Ecto neural progenitor cell (in vitro differentiated cells): ENCODE measurements at regions not wholly inside any gene's neighbourhood (a gene's known extent, or its start where the extent isn't known, plus 50 kb on each side); places are given as distances from the start of the nearest gene placed in this dataset.

ENCODE experiments used
- DNase-seq: peaks from one replicate; pipeline ENCODE4 v3.0.0-alpha.2; 2018; ENCODE audit warnings: low spot score

- DNase-seq = peak; percentile 18
These were observed 57.4 kb upstream of the PSMF1 start for GRCh38 chr20:1060985-1061384.

DNA sequence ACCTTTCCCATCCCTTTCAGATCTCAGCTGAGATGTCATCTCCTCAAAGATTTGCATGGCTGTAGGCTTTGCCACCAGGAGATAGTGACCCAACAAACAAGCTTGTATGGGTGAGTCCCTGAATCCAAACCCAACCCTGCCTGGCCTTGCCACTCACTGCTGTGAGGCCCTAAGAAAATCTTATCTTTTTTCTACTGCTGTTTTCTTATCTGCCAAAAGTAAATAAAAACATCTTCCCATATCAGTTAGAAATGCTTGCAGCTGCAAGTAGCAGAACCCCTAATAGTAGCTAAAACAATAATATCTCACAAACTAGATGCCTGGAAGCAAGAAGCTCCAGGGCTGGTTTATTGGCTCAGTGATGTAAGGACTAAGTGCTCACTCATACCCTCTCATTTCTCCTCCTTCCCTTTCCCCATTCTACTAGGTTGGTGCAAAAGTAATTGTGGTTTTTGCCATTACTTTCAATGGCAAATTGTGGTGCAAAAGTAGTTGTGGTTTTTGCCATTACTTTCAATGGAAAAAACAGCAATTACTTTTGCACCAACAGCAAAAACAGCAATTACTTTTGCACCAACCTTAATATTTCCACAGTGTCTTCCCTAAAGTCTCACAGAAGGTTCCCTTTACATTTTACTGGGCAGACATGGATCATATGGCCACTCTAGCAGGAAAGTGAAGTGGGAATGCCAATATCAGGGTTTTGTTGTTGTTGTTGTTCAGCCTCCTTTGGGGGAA, 56.7 kb upstream of the PSMF1 start:
- DNase-seq = peak; percentile 9

GRCh38 chr20:1062334-1063010, 55.9 kb upstream of the PSMF1 start:
- DNase-seq = peak; percentile 23
